A549 (cell line): ENCODE measurements at regions not wholly inside any gene's neighbourhood (a gene's known extent, or its start where the extent isn't known, plus 50 kb on each side); places are given as distances from the start of the nearest gene placed in this dataset.

Experiments used
- CEBPB ChIP-seq, 2 experiments: fragments of >200 bp in 1 of 2; sonication (Bioruptor Twin) in 1 of 2; formaldehyde crosslinking in 1 of 2; IDR thresholded peaks; 2 replicates each; pipeline ENCODE4 v1.6.1; 2012 to 2016
- EP300 ChIP-seq, 2 experiments: fragments of >200 bp; sonication (Bioruptor Twin); formaldehyde crosslinking; IDR thresholded peaks; 2 replicates in 1 of 2; 3 replicates in 1 of 2; pipeline ENCODE4 v1.6.1; 2016 to 2017
- HOXB5 ChIP-seq: fragments of 250-450 bp; sonication (Bioruptor Pico); IDR thresholded peaks from 2 replicates; pipeline ENCODE4 v1.5.0; 2020; ENCODE audit warnings: mild to moderate bottlenecking, moderate library complexity
- POLR2A ChIP-seq: IDR thresholded peaks from 2 replicates; pipeline ENCODE4 v1.6.1; 2012; ENCODE audit warnings: mild to moderate bottlenecking, low read length
- POLR2AphosphoS2 ChIP-seq: conservative IDR thresholded peaks from 2 replicates; pipeline ENCODE4 v1.6.1; 2012; ENCODE audit warnings: low read length, improper control_type of control experiment, inconsistent platforms
- RAD21 ChIP-seq, 2 experiments: fragments of >200 bp in 1 of 2; sonication (Bioruptor Twin) in 1 of 2; formaldehyde crosslinking in 1 of 2; IDR thresholded peaks in 1 of 2; conservative IDR thresholded peaks in 1 of 2; 2 replicates in 1 of 2; 3 replicates in 1 of 2; pipeline ENCODE4 v1.6.1; 2012 to 2018; ENCODE audit warnings: inconsistent platforms in 1 of 2
- RARB ChIP-seq: fragments of 250-450 bp; sonication (Bioruptor Pico); IDR thresholded peaks from 2 replicates; pipeline ENCODE4 v1.8.0; 2021; ENCODE audit warnings: mild to moderate bottlenecking, moderate library complexity
- TF ChIP-seq, protein P1 (sequence below): fragments of >200 bp; sonication (Bioruptor Twin); formaldehyde crosslinking; IDR thresholded peaks from 3 replicates; pipeline ENCODE4 v1.5.1; 2016

DNA sequence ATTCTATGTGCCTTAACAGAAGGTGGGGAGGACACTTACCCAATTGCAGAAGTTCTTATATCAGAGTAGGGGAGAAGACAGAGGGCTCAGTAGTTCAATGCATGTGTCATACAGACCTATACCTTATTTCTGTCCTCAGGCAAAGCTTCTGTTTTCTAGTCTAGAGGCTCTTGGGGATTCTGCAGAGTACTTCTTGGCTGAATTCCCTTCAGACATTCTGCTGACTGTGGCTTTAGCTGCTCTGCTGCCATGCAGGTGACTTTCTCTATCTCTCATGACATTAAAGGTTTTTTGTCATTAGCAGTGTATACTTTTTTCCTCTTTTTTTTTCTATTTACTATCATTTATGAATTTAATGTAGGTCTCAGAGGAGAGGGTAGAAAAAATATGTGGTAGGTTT lies 172.8 kb upstream of the PLSCR5 start:
- TF ChIP-seq POLR2AphosphoS2 (no peak), RARB (no peak), HOXB5 (no peak), POLR2A (no peak), EP300 (IDR thresholded peaks at IDR 0.05) (no peak), RAD21 (conservative IDR thresholded peaks at IDR 0.05 in 1 of 2, IDR thresholded peaks at IDR 0.05 in 1 of 2) (no peak), CEBPB (IDR thresholded peaks at IDR 0.05) (no peak)
- TF ChIP-seq, protein P1, sequence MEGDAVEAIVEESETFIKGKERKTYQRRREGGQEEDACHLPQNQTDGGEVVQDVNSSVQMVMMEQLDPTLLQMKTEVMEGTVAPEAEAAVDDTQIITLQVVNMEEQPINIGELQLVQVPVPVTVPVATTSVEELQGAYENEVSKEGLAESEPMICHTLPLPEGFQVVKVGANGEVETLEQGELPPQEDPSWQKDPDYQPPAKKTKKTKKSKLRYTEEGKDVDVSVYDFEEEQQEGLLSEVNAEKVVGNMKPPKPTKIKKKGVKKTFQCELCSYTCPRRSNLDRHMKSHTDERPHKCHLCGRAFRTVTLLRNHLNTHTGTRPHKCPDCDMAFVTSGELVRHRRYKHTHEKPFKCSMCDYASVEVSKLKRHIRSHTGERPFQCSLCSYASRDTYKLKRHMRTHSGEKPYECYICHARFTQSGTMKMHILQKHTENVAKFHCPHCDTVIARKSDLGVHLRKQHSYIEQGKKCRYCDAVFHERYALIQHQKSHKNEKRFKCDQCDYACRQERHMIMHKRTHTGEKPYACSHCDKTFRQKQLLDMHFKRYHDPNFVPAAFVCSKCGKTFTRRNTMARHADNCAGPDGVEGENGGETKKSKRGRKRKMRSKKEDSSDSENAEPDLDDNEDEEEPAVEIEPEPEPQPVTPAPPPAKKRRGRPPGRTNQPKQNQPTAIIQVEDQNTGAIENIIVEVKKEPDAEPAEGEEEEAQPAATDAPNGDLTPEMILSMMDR: no peak
